NB4 (cell line): ENCODE measurements at regions not wholly inside any gene's neighbourhood (a gene's known extent, or its start where the extent isn't known, plus 50 kb on each side); places are given as distances from the start of the nearest gene placed in this dataset.

Experiments
- DNase-seq: peaks from one replicate; pipeline ENCODE4 v3.0.0; 2010; ENCODE audit warnings: low read depth
- H3K4me3 ChIP-seq: one replicate; pipeline ENCODE4 v1.5.1; 2011; ENCODE audit warnings: mild to moderate bottlenecking, low read depth, low read length, moderate library complexity
- CTCF ChIP-seq: IDR thresholded peaks from one replicate; pipeline ENCODE4 v1.5.1; 2012; ENCODE audit warnings: low read depth, low read length
- MAX ChIP-seq: IDR thresholded peaks from 2 replicates; pipeline ENCODE4 v1.6.1; 2011; ENCODE audit warnings: low read depth, low read length
- MYC ChIP-seq: IDR thresholded peaks from 2 replicates; pipeline ENCODE4 v1.6.1; 2011; ENCODE audit warnings: low read depth, low read length
- POLR2A ChIP-seq: IDR thresholded peaks from 2 replicates; pipeline ENCODE4 v1.6.1; 2011; ENCODE audit warnings: mild to moderate bottlenecking; ENCODE audit not compliant: insufficient read length; ENCODE audit errors: extremely low read depth

GRCh38 chr5:17928581-17928981 lies 294.3 kb downstream of the TAF11L14 start:
- no peak for DNase-seq
- no peak overlapping the region for H3K4me3 ChIP-seq
- TF ChIP-seq POLR2A: no peak
- no peak for TF ChIP-seq MAX
- TF ChIP-seq CTCF: no peak
- TF ChIP-seq MYC: no peak

GRCh38 chr5:17929171-17929570 lies 294.9 kb downstream of the TAF11L14 start:
- no peak for TF ChIP-seq CTCF
- no peak for TF ChIP-seq MAX
- TF ChIP-seq POLR2A: no peak
- no peak overlapping the region for H3K4me3 ChIP-seq
- no peak for DNase-seq

- no peak for DNase-seq
- no peak overlapping the region for H3K4me3 ChIP-seq
- TF ChIP-seq MAX: no peak
- TF ChIP-seq POLR2A: no peak
- no peak for TF ChIP-seq MYC
- TF ChIP-seq CTCF: no peak
These were observed 296.1 kb downstream of the TAF11L14 start for GRCh38 chr5:17930346-17930745.

GRCh38 chr5:17944046-17944445 lies 309.8 kb downstream of the TAF11L14 start:
- H3K4me3 ChIP-seq: no peak overlapping the region
- no peak for DNase-seq
- TF ChIP-seq MAX: no peak
- no peak for TF ChIP-seq MYC
- no peak for TF ChIP-seq POLR2A
- TF ChIP-seq CTCF: no peak

GRCh38 chr5:17947029-17947428 lies 312.8 kb downstream of the TAF11L14 start:
- no peak for TF ChIP-seq POLR2A
- no peak for TF ChIP-seq CTCF
- no peak for TF ChIP-seq MAX
- TF ChIP-seq MYC: no peak
- no peak for DNase-seq
- H3K4me3 ChIP-seq: no peak overlapping the region
